ENCODE measurements at regions not wholly inside any gene's neighbourhood (a gene's known extent, or its start where the extent isn't known, plus 50 kb on each side); places are given as distances from the start of the nearest gene placed in this dataset.

GRCh38 chr1:4935807-4936206, 281.4 kb downstream of the AJAP1 start:
- TF ChIP-seq CTCF (IDR thresholded peaks at IDR 0.05; ENCODE audit: low read depth, low read length, poor library complexity, severe bottlenecking) (no peak), EZH2phosphoT487 (IDR thresholded peaks at IDR 0.05; ENCODE audit: borderline replicate concordance, low read length) (no peak)

All from DOHH2 (cell line).